Suprapubic skin (tissue), 4 donors: ENCODE measurements at regions not wholly inside any gene's neighbourhood (a gene's known extent, or its start where the extent isn't known, plus 50 kb on each side); places are given as distances from the start of the nearest gene placed in this dataset.

ENCODE experiments used
- DNase-seq, 2 donors: peaks; one replicate each; pipeline ENCODE4 v3.0.0-alpha.2; 2019; ENCODE audit warnings: low spot score in 2 of 2
- H3K27ac ChIP-seq: fragments of 200-600 bp; sonication (generic); one replicate; pipeline ENCODE4 v1.5.1; 2019
- H3K27me3 ChIP-seq: fragments of 200-600 bp; sonication (generic); one replicate; pipeline ENCODE4 v1.5.1; 2019
- H3K36me3 ChIP-seq: fragments of 200-600 bp; sonication (generic); one replicate; pipeline ENCODE4 v1.5.1; 2019
- H3K4me1 ChIP-seq: fragments of 200-600 bp; sonication (generic); one replicate; pipeline ENCODE4 v1.5.1; 2019
- H3K4me3 ChIP-seq: fragments of 200-600 bp; sonication (generic); one replicate; pipeline ENCODE4 v1.5.1; 2019; ENCODE audit warnings: mild to moderate bottlenecking
- H3K9me3 ChIP-seq: fragments of 200-600 bp; sonication (generic); one replicate; pipeline ENCODE4 v1.5.1; 2019
- EP300 ChIP-seq: sonication (generic); formaldehyde crosslinking; IDR thresholded peaks from one replicate; pipeline ENCODE4 v1.6.1; 2017; ENCODE audit warnings: antibody characterized with exemption
- POLR2A ChIP-seq, 2 donors: fragments of 450-650 bp; IDR thresholded peaks; one replicate each; pipeline ENCODE4 v1.6.1; 2017; ENCODE audit warnings: antibody characterized with exemption in 2 of 2, mild to moderate bottlenecking in 2 of 2, moderate library complexity in 2 of 2
- POLR2AphosphoS5 ChIP-seq, 3 donors: sonication (generic); formaldehyde crosslinking; IDR thresholded peaks; one replicate each; pipeline ENCODE4 v1.6.1; 2017; ENCODE audit warnings: antibody characterized with exemption in 3 of 3
- WGBS: methylation state at CpG from one replicate; pipeline ENCODE4 v1.1.5; 2018; 5-methylcytosine and 5-hydroxymethylcytosine counted together
- TF ChIP-seq, protein P1 (sequence below), 2 donors: fragments of 200-600 bp in 1 of 2; fragments of 450-650 bp in 1 of 2; sonication (generic) in 1 of 2; IDR thresholded peaks; one replicate each; pipeline ENCODE4 v1.5.1; 2016 to 2019; ENCODE audit warnings: antibody characterized with exemption in 2 of 2, mild to moderate bottlenecking in 1 of 2, moderate library complexity in 1 of 2

DNA sequence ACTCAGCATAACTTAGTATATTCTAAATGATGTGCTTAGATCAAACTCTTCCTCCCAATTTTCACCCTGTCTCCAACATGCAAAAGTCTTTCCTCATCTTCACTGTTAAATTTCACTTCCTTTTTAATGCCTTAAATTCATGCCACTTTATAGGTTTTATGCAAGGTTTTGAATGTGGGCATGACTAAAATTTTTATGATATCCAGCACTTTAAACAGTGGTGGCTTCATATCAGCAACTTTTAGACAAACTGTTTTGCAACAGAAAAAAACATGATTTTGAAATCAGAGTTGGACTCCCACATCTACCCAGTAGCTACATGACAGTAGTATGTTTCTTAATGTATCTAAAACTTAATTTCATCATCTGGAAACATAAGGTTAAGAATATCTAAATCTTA is 84.7 kb upstream of the ZP4 start:
- no peak overlapping the region for H3K4me3 ChIP-seq
- no peaks in the 10 kb centered on the region for H3K36me3 ChIP-seq
- no peaks in the 10 kb centered on the region for H3K4me1 ChIP-seq
- no peak overlapping the region for H3K27ac ChIP-seq
- no peaks in the 10 kb centered on the region for H3K27me3 ChIP-seq
- DNase-seq, result no peak
- TF ChIP-seq, protein P1, sequence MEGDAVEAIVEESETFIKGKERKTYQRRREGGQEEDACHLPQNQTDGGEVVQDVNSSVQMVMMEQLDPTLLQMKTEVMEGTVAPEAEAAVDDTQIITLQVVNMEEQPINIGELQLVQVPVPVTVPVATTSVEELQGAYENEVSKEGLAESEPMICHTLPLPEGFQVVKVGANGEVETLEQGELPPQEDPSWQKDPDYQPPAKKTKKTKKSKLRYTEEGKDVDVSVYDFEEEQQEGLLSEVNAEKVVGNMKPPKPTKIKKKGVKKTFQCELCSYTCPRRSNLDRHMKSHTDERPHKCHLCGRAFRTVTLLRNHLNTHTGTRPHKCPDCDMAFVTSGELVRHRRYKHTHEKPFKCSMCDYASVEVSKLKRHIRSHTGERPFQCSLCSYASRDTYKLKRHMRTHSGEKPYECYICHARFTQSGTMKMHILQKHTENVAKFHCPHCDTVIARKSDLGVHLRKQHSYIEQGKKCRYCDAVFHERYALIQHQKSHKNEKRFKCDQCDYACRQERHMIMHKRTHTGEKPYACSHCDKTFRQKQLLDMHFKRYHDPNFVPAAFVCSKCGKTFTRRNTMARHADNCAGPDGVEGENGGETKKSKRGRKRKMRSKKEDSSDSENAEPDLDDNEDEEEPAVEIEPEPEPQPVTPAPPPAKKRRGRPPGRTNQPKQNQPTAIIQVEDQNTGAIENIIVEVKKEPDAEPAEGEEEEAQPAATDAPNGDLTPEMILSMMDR (IDR thresholded peaks at IDR 0.05), result no peak
- no peak for TF ChIP-seq POLR2AphosphoS5 (IDR thresholded peaks at IDR 0.05)
- no peak for TF ChIP-seq POLR2A (IDR thresholded peaks at IDR 0.05)
- no peak for TF ChIP-seq EP300
- no peaks in the 10 kb centered on the region for H3K9me3 ChIP-seq

DNA sequence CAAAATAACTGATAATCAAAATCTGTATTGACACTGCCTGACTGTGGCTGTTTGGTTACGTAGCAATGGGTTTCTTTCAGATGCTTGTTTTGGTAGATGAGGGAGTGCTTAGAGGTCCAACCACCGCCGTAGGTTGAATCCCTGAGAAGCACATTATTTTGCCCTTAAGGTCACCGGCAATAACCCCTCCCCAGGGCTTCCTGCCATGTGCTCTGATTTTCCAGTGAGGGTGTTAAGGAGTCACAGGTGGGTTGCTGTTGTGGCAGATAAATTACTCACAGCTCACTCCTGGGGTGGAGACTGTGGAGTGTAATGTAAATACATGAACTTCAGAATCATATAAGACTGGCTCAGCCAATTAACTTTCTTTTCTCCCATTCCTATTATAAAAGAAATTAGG is 81.5 kb upstream of the ZP4 start:
- no peaks in the 10 kb centered on the region for H3K36me3 ChIP-seq
- no peaks in the 10 kb centered on the region for H3K27me3 ChIP-seq
- H3K27ac ChIP-seq, result no peak overlapping the region
- H3K9me3 ChIP-seq, result no peaks in the 10 kb centered on the region
- no peaks in the 10 kb centered on the region for H3K4me1 ChIP-seq
- DNase-seq, result no peak
- WGBS, result 69% methylated on average over 4 of the region's 4 CpGs
- no peak overlapping the region for H3K4me3 ChIP-seq
- TF ChIP-seq EP300, result no peak
- no peak for TF ChIP-seq POLR2AphosphoS5 (IDR thresholded peaks at IDR 0.05)
- TF ChIP-seq, protein P1 (IDR thresholded peaks at IDR 0.05), result no peak
- TF ChIP-seq POLR2A (IDR thresholded peaks at IDR 0.05), result no peak

DNA sequence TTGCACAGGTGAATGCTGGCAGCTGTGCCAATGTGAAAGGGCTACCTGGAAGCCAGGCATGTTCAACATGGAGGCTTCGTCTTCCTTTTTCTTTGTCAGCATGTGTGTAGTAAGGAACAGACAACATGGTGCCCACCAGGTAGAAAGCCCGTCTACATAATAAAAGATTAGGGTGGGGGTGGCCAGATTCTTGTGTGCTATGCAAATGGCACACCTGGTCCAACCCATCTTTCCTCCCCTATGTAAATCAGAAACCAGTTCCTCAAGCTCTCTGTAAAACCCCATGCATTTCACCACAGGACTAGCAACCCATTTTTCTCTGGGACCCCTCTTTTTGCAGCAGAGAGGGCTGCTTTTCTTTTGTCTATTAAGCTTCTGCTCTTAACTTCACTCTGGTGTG is 72.3 kb upstream of the ZP4 start:
- no peak for DNase-seq
- Histone ChIP-seq H3K27ac (no peak overlapping the region), H3K4me3 (no peak overlapping the region), H3K27me3 (no peaks in the 10 kb centered on the region), H3K4me1 (no peaks in the 10 kb centered on the region), H3K9me3 (no peaks in the 10 kb centered on the region), H3K36me3 (no peaks in the 10 kb centered on the region)
- whole genome bisulfite sequencing, result 78% methylated on average over 2 of the region's 2 CpGs
- TF ChIP-seq POLR2A (IDR thresholded peaks at IDR 0.05), result no peak
- TF ChIP-seq POLR2AphosphoS5 (IDR thresholded peaks at IDR 0.05), result no peak
- TF ChIP-seq EP300, result no peak
- TF ChIP-seq, protein P1 (IDR thresholded peaks at IDR 0.05), result no peak

DNA sequence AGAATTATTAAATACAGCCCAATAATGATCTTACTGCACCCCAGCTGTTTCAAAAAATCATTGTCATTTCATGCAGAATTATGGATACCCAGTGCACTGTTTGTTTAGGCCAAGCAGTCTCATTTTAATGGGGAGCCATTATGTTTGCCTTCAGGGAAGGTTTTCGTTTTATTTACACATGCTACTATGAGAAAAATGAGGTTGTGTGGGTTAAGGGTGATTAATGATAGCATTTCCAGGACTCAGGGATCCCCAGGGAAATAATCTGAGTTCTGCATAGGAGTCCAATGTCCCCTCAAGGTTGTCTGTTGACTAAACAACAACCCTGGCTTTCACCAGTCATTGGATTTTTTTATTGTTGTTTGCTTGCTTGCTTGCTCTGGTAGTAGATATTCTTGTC is 71.0 kb upstream of the ZP4 start:
- Histone ChIP-seq H3K4me1 (no peaks in the 10 kb centered on the region), H3K27ac (no peak overlapping the region), H3K4me3 (no peak overlapping the region), H3K27me3 (no peaks in the 10 kb centered on the region), H3K36me3 (no peaks in the 10 kb centered on the region), H3K9me3 (no peaks in the 10 kb centered on the region)
- 55% methylated on average over 1 of the region's 1 CpG for WGBS
- TF ChIP-seq, protein P1 (IDR thresholded peaks at IDR 0.05), result no peak
- TF ChIP-seq POLR2A (IDR thresholded peaks at IDR 0.05) (no peak), POLR2AphosphoS5 (IDR thresholded peaks at IDR 0.05) (no peak), EP300 (no peak)
- no peak for DNase-seq

DNA sequence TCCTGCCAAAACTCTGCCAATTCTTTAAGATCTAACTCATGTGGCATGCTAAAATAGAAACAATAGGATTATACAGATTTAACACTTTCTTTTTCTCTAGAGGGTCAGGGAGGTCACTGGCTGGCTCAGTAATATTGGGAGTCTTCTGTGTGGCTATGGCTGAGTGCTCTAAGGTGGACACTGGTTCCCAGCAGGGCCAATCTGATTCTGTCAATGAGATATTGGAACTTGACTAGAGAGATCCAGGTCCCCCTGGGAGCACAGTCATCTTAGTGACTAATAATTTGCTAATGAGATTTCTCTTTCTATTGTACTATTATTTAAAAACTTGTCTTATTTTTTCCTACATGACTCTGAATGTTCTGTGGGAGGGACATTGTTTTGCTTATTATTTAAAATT is 69.1 kb upstream of the ZP4 start:
- no peaks in the 10 kb centered on the region for H3K36me3 ChIP-seq
- H3K27me3 ChIP-seq, result no peaks in the 10 kb centered on the region
- H3K4me1 ChIP-seq, result no peaks in the 10 kb centered on the region
- no peak for TF ChIP-seq POLR2AphosphoS5 (IDR thresholded peaks at IDR 0.05)
- no peak for TF ChIP-seq EP300
- no peak for TF ChIP-seq POLR2A (IDR thresholded peaks at IDR 0.05)
- TF ChIP-seq, protein P1 (IDR thresholded peaks at IDR 0.05), result no peak
- H3K4me3 ChIP-seq, result no peak overlapping the region
- H3K27ac ChIP-seq, result no peak overlapping the region
- no peaks in the 10 kb centered on the region for H3K9me3 ChIP-seq
- no peak for DNase-seq
